ENCODE measurements at regions not wholly inside any gene's neighbourhood (a gene's known extent, or its start where the extent isn't known, plus 50 kb on each side); places are given as distances from the start of the nearest gene placed in this dataset.

- intact Hi-C loops (cut with DNase I), result no loop called here
- DNase-seq, result no peak
- TF ChIP-seq CTCF (IDR thresholded peaks at IDR 0.05) (no peak), POLR2A (IDR thresholded peaks at IDR 0.05) (no peak)
- no peak overlapping the region for H3K4me3 ChIP-seq
- H3K27ac ChIP-seq, result no peak overlapping the region
- 95 to 99% (median 98%) methylated on average over 4 of the region's 4 CpGs for WGBS, 4 donors
- H3K4me1 ChIP-seq (replicated peaks in 1 of 2), result no peaks in the 10 kb centered on the region
- H3K9me3 ChIP-seq (replicated peaks in 1 of 3), result no peaks in the 10 kb centered on the region
- no peaks in the 10 kb centered on the region for H3K27me3 ChIP-seq
- H3K36me3 ChIP-seq (replicated peaks in 1 of 2), result no peaks in the 10 kb centered on the region
Observed at GRCh38 chr6:43871933-43872332, 101.9 kb downstream of the VEGFA start.

GRCh38 chr6:43871284-43871683 is 101.3 kb downstream of the VEGFA start:
- no peak for DNase-seq
- intact Hi-C loops (cut with DNase I), result no loop called here
- 80 to 93% (median 86%) methylated on average over 1 of the region's 1 CpG for WGBS, 4 donors
- Histone ChIP-seq H3K9me3 (replicated peaks in 1 of 3) (no peaks in the 10 kb centered on the region), H3K4me3 (no peak overlapping the region), H3K27me3 (no peaks in the 10 kb centered on the region), H3K27ac (no peak overlapping the region), H3K4me1 (replicated peaks in 1 of 2) (no peaks in the 10 kb centered on the region), H3K36me3 (replicated peaks in 1 of 2) (no peaks in the 10 kb centered on the region)
- TF ChIP-seq POLR2A (IDR thresholded peaks at IDR 0.05) (no peak), CTCF (IDR thresholded peaks at IDR 0.05) (no peak)

DNA sequence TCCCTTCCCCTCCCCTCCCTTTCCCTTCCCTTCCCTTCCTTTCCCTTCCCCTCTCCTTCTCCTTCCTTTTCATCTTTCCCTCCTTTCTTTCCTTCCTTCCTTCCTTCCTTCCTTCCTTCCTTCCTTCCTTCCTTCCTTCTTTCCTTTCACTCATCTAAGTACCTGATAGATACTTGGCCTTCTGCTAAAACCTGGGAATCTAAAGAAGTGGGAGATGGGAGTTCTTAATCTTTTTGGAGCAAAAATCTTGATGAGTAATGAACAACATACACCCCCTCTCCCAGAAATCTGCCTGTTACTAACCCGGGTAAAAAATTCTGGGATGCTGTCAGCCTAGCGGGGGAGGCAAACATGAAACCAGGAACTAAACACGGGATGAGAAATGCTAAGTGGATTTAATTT is 100.7 kb downstream of the VEGFA start:
- H3K36me3 ChIP-seq (replicated peaks in 1 of 2), result no peaks in the 10 kb centered on the region
- TF ChIP-seq CTCF (IDR thresholded peaks at IDR 0.05) (no peak), POLR2A (IDR thresholded peaks at IDR 0.05) (no peak)

GRCh38 chr6:43869792-43870659 is 100.0 kb downstream of the VEGFA start:
- Histone ChIP-seq H3K27me3 (no peaks in the 10 kb centered on the region), H3K4me1 (replicated peaks in 1 of 2) (no peaks in the 10 kb centered on the region), H3K4me3 (no peak overlapping the region), H3K27ac (no peak overlapping the region), H3K9me3 (replicated peaks in 1 of 3) (no peaks in the 10 kb centered on the region), H3K36me3 (replicated peaks in 1 of 2) (no peaks in the 10 kb centered on the region)
- no peak for DNase-seq
- 79 to 100% (median 83%) methylated on average over 3 to 8 of the region's 8 CpGs for WGBS, 4 donors
- TF ChIP-seq CTCF (IDR thresholded peaks at IDR 0.05), result no peak
- no peak for TF ChIP-seq POLR2A (IDR thresholded peaks at IDR 0.05)
- intact Hi-C loops (cut with DNase I), result no loop called here

More for the DNA sequence above, 100.7 kb downstream of the VEGFA start:
- DNase-seq, result no peak
- WGBS, 4 donors, result 77 to 81% (median 80%) methylated on average over 3 of the region's 3 CpGs
- H3K27ac ChIP-seq, result no peak overlapping the region
- no peak overlapping the region for H3K4me3 ChIP-seq
- H3K9me3 ChIP-seq (replicated peaks in 1 of 3), result no peaks in the 10 kb centered on the region
- no peaks in the 10 kb centered on the region for H3K27me3 ChIP-seq
- intact Hi-C loops (cut with DNase I), result no loop called here
- H3K4me1 ChIP-seq (replicated peaks in 1 of 2), result no peaks in the 10 kb centered on the region
